NCI-H1092 treated with DMSO at 0.1 percent for 48 hours (cell line): ENCODE measurements at regions not wholly inside any gene's neighbourhood (a gene's known extent, or its start where the extent isn't known, plus 50 kb on each side); places are given as distances from the start of the nearest gene placed in this dataset.

Experiments used
- DNase-seq: peaks from one replicate; lab custom pipeline; 2025; lab: John Stamatoyannopoulos, UW

DNA sequence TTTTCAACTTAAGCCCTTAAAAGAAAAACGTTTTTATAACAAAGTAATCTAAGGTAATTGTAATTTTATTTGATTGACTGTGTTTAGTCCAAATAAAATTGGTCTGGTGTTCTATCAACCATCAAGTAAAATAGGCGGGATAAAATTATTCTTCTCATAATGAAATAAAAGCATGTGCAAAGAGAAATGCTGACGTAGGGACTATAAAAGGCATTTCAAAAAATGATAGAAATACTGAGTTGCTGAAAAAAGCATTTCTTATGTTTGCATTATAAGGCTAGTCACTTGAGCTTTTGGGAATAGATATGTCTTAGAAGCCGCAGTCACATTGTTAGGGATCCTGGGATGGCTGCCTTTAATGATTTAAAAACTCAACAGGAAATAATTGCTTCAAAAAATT lies 608.0 kb upstream of the JAG1 start:
- DNase-seq: no peak

DNA sequence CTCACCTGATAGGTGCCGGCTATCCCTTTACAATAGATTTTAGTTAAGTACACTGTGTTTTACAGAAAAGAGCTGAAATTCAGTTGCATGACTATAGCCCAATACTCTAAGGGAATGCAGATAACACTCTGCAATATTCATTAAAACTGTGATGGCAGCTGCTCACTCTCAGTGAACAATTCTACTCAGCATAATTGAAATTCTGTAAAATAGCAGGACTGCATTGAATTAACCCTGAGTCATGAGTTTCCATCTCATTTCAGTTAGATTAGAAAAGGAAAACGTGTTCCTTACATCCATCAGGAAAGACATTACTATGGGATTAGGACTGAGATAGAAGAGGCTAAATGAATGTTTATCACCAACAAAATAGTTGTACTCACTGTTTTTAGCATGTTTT lies 613.3 kb upstream of the JAG1 start:
- DNase-seq: no peak

DNA sequence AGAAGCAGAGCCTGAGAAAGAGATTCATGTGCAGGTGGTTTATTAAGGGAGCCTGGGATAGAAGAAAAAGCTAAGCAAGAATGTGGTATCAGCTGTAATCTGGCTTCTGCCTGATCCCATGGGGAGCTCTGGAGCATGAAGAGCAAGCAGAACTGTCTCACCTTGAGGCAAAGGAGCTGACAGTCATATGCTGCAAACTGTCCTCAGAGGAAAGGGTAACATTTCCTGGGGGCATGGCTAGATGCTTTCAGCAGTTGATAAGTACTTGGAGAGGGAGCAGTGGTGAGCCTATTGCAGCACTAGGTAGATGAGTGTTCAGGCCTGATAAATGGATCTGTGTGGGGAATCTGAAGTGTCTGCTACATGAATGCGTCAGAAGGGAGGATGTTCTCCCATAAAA lies 621.5 kb upstream of the BTBD3 start:
- no peak for DNase-seq

DNA sequence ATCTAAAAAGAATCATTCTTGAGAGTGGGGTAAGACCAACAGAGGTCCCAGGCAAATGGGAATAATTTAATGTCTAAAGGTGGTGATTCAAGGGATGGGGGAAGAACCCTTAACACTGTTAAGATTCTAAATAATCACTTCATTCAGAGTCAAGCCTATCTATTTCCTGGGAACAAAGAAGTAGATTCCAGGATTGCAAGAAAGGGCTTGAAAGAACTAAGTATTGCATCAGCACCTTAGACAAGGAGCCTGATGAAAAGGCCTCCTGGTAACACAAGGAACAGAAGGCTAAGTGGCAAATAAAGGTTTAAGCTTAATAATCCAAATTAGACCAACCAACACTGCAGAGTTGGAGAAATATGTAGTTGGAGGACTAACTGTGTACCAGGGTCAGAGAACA lies 620.7 kb upstream of the BTBD3 start:
- DNase-seq: no peak

DNA sequence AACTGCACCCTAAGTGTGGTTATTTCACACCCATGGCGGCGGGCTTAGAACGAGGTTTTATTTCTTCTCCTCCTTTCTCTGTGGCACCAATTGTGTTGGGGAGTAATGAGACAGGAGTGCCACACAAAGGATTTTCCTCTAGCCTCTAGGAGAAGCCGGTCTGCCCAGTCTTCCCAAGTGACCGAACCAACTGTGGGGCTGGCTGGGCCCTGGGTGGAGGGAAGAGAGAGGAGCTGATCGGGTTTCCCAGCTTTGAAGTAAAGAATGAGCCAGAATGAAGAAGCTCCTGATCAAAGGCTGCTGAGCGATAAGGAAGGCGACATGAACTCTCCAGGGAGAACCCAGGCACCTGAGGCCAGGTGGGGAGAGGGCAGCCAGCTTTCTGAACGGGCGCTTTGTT lies 616.0 kb upstream of the BTBD3 start:
- no peak for DNase-seq

DNA sequence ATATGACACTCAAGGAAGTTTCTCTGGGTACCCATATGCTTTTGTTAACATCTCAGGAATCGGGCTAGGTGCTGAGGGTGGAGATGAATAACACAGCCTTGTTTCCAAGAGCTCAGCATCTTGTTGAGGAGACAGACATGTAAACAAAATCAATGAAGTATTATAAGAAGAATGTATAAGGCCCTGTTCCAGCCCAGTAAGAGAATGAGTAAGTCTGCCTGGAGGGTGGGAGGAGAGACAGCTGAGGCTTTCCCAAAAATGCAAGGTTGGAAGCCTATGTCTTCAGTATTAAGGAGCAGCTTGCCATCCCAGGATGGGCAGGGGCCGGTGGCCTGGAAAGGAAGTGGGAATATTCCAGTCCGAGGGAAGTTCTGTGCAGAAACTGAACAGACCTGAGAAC lies 615.3 kb upstream of the BTBD3 start:
- DNase-seq: no peak

DNA sequence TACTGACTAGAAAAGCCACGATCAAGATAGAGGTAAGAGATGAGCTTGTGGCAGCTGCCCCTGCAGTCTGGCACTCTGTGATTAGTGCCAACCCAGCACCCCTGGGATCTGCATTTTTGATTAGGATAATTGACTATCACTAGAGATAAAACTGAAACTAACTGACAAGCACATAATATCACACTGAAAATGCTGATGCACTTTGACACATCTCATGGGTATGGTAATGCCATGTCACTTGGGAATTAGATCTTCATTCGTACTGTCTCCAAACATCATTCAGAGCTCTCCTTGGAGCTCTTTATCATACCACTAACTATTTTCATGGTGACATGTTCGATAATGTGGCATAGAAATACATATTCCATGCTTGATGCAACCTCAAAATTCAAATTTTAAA lies 612.9 kb upstream of the BTBD3 start:
- no peak for DNase-seq

DNA sequence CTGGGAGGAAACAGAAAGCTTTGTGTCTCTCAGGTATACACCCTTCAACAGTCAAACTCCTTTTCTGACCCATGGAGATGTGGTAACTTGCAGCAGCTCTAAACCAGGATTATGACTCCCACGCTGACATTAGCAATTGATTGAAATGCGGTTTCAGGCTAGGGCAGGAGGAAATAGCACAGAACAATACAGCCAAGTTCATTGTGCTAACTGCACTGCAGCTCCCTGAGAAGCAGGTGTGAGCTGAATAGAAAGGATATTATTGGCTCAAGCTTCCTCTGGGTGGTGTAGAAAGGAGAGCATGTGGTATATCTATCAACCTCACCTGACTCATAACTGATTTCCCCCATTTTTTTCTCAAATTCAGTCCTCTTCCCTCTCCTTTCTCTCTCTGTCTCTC lies 612.3 kb upstream of the BTBD3 start:
- no peak for DNase-seq

DNA sequence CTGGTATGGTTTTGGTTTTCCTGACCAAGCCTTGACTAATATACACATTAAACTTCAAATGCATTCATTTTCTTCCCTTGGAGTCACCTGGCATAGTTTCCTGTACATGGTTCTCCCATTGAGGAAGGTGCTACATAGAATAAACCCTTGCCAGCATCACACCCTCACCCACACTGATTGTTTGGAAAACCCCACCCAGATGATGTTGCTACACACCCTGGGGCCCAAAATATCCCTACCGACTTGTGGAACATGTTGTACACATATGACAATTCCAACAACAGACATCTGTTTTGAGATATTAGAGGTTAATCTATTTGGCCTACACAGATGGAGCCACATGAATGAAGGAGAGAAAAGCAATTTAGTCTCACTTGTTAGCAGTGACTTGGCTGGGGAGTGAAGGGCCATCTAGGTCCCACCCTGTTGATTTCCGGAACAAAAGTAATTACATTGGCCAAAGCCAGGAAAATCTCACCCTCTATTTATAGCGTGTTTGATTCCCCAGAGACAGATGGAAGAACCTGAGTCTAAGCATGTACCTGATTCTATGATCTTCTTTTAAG lies 606.0 kb upstream of the BTBD3 start:
- DNase-seq: no peak

DNA sequence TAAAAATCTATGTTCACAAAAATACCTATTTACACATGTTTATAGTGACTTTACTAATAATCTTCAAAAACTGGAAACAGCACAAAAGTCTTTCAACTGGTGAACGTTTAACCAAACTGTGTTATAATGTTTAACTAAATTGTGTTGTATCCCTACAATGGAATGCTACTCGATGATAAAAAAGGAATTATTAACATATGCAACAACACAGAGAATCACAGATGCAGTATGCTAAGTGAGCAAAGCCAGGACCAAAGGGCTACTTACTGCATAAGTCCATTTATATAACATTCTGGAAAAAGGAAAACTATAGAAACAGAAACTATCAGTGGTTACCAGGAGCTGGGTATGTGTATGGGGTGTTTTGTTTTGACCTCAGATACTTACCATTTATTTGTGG lies 602.2 kb upstream of the BTBD3 start:
- DNase-seq: no peak

DNA sequence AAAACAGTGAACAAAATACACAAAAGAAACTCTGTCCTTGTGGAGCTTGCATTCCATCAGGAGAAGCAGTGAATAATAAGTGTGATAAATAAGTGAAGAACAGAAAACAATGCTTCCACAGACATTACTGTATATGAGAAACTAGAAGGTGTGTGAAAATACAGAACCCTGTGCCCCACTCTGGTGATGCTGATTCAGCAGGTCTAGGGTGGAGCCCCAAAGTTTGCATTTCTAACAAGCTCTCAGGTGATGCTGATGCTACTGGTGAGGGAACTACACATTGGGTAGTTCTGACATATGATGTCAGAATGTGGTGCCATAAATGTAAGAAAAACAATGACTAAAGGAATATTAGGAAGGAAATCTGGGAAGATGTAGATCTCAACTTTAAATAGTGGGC lies 601.4 kb upstream of the BTBD3 start:
- no peak for DNase-seq

DNA sequence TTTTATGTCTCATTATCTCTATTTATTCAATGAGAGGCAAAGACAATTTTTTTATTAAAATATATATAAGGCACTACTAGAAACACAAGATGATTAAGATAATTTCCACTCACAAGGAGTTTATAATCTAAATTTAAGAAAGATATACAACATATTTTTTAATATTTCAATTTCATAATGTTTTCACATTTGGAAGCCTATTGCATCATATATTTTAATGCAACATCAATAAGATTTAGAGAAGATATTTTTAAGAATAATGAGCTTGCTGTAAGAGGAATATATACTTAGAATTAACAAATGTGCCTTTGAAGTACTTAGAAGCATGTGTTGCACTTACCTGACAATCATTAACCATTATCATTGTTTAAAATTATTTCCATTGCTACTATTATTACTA lies 597.7 kb upstream of the BTBD3 start:
- no peak for DNase-seq

DNA sequence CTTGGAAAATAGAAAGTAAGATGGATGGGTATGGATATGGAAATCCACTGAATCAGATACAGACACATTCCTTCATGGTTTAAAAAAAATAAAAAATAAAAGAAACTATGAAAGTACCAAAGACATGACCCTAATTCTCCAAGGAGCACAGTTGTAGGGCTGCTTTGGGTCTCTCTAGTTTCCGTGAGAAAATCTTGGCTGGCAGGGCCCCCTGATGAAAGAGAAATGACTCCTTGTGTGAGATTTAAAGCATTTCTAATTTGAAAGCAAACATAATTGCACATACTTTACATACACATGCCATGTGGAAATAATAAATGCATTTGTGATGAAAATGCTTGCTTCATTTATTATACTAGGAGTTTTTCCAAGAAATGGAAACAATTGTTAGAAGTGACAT lies 593.9 kb upstream of the BTBD3 start:
- no peak for DNase-seq

DNA sequence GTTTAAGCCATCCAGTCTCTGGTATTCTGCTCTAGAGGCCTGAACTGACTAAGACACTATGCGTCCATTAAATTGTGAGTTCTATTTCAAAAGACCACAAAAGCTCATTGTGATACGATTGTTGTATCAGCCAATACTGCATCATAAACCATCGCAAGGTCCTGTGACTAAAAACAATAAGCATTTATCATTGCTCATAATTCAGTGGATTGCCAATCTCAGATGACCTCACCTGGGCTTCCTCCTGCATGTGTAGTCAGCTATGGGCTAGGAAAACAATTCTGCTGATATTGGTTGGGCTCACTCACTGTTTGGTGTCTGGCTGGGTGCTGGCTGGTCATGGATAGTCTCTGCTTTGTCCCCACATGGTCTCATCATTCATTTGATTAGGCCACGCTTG lies 592.7 kb upstream of the BTBD3 start:
- no peak for DNase-seq

DNA sequence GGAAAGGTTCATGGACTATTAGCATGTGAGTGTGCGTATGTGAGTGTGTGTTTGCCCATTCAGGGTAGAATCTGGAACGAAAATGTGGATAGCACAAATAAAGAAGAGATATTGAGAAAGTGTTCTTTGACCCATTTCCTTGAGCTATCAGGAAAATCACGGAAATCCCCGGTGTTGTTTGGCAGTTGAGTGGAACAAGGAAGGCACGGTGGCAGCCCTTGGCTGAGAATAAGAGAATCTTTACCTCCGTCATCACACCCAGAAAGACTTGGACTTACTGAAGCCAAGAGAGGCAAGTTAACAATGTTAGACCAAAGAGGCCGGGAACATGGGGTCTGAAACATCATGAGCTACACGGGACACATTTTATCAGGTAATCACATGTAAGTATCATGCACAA lies 588.9 kb upstream of the BTBD3 start:
- DNase-seq: no peak

DNA sequence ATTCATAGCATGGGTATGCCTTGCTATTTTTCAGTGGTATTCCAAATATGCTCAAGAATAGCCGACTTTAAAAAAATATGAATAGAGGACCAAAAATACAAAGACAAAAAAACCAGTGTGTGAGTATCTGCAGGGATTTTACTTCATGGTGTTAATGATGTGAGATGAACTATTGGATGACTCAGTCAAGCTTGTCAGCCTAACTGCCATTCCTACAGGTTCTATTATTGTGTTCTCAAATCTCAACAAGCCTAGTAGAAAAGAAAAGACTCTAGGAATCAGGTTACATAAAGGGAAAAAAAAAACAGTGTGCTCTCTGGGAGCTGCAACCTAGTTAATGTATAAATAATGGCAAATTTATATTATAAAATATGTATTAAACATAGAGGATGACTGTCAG lies 588.4 kb upstream of the BTBD3 start:
- no peak for DNase-seq

DNA sequence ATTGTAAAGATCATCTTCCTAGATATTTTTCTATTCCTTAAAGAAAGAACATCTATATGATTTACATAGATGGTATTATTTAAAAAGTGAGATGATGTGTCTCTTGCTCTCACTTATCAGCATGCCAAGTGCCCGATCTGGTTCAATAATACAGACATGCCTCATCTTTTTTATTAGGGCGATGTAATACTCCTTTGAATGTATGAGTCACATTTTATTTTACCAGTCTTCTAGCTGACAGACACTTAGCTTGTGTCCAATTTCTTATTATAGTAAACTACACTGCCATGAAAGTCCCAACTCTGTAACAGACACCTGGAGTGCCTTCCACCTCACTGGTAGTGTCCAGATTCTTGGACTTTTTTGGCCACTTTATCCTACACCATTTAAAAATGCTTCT lies 586.6 kb upstream of the BTBD3 start:
- no peak for DNase-seq

DNA sequence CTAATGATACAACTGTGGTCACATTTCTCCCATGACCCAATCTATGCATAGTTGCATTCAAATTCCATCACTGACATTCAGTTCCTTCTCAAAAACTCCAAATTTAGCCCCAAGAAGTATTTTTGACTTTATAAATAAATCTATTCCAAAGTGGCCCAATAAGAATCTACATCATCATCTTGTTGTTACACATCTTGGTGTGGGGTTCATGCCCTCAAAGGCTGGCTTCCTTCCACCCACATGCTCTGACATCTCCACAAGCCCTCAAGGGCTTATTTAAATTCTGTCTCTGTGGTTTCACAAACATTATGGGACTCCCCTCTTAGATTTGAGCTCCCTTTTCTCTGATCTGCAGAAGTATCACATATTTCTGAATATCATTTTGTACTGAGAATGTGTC lies 585.3 kb upstream of the BTBD3 start:
- DNase-seq: no peak

DNA sequence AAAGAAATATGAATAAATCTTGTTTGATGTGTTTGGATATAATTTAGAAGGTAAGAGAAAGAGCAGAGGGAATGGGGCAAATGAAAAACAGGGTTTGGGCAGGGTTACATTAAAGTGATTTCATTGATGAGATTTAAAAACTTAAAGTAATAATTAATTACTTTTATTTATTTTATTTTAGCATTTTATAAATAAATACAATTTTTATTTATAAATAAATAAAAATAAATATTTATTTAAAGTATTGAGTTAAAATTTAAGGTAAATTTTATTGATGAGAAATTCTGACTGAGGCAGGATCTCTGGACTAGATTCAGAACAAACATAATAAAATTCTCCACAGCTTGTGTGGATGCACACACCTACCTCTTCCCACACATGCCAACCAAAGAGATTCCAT lies 584.1 kb upstream of the BTBD3 start:
- DNase-seq: no peak

DNA sequence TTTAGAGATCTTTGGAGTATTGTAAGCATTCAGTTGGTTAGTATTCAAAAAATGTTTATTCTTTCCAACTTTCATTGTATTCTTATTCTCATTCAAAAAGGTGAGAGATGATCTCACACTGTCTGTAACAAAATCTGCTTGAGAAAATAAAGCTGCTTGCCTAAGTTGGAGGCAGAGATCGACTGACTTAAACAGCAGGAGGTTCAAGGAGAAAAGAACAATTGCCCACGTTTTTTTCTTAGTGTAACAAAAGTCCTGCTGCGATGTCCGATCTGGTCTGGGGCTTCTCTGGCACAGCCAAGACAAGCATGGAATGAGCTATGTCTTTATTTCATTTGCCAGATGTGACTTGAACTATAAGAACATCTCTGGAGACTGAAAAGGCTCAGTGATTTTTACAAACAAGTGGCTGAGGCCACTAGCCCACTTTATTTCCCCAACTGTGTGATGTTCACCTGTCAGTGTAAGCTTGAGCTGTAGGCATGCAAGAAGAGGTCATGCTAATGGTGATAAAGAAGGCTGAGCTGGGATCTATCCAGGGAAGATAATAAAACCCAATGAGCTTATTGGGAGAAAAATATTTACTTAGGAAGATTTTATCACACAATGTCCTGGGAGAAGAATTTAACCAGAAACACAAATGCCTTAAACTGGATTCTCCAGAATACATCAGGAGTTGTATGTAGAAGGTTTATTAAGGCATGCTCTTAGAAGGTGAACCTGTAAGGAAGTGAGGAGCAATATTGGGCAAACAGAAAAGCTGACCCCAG lies 580.1 kb upstream of the BTBD3 start:
- no peak for DNase-seq

DNA sequence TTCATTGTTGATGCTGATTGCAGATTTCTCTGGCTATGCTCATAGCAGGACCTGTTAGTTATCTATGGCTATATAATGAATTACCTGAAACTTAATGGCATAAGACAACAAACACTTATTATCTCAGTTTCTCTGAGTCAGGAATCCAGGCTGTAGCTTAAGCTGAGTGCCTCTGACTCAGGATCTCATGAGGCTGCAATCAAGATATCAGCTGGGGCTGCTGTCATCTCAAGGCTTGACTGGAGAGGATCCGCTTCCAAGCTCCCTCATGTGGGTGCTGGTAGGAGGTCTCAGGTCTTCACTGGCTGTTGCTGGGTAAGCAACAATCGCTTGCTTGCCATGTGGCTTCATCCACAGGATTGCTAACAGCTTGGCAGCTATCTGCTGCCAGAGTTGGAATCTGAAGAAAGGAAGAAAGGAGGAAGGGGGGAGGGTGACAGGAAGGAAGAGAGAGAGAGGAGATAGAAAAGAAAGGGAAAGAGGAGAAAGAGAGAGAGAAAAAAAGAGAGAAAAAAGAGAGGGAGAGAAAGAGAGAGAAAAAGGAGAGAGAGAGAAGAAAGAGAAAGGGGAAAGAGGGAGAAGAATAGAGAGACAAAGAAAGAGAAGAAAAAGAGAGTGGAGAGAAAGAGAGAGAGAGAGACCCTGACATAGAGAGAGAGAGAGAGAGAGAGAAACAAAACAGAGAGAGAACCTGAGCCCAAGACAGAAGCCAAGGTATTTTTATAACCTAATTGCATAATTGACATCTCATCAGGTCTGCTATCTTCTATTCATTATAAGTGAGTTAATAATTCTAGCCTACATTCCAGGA lies 579.0 kb upstream of the BTBD3 start:
- no peak for DNase-seq

DNA sequence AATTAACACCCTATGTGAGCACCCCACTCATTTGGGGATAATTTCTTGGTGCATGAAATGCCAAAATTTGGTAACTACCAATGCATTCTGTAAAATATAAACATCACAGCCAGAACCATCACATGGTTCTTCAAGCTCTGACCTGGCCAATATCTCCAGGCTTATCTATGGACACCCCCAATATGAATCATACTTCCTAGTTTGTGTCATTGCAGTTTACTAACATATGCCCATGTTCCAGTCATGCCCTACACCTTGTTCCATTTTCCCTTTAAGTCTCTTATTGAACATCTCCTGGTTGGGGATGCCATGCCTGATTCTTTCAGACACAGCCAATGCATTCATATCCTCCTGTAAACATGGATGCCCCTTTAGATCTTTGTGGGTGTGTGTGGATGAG lies 572.8 kb upstream of the BTBD3 start:
- DNase-seq: no peak

DNA sequence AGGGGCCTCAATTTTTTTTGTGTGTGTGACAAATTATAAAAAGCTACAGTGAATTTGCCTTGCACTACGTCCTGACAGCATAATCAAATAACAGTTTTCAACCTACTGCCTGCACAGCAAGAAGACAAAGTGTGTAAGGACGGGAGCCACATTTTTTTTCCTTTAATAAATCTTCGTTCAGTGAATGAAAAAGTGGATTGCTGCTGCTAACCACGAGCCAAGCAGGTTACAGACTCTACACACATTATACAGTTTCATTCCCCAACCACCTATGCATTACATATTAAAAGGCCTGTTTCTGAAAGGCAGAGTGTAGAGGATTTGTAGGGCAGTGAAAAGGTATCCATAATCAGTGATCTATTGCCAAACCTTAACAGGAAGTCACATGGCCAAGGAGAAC lies 570.0 kb upstream of the BTBD3 start:
- no peak for DNase-seq
